ENCODE measurements at regions not wholly inside any gene's neighbourhood (a gene's known extent, or its start where the extent isn't known, plus 50 kb on each side); places are given as distances from the start of the nearest gene placed in this dataset.

DNA sequence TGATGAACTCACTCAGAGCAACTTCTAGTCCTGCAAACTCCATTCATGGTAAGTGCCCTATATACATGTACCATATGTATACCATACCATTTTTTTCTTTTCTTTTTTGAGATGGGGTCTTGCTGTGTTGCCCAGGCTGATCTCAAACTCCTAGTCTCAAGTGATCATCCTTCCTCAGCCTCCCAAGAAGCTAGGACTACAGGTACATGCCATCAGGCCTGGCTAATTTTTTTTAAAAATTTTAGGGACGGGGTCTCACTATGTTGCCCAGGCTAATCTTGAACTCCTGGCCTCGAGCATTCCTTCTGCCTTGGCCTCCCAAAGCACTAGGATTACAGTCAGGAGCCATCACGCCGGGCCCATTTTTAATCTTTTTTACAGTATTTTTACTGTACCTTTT, 67.3 kb upstream of the MFGE8 start:
- TF ChIP-seq, protein P1, sequence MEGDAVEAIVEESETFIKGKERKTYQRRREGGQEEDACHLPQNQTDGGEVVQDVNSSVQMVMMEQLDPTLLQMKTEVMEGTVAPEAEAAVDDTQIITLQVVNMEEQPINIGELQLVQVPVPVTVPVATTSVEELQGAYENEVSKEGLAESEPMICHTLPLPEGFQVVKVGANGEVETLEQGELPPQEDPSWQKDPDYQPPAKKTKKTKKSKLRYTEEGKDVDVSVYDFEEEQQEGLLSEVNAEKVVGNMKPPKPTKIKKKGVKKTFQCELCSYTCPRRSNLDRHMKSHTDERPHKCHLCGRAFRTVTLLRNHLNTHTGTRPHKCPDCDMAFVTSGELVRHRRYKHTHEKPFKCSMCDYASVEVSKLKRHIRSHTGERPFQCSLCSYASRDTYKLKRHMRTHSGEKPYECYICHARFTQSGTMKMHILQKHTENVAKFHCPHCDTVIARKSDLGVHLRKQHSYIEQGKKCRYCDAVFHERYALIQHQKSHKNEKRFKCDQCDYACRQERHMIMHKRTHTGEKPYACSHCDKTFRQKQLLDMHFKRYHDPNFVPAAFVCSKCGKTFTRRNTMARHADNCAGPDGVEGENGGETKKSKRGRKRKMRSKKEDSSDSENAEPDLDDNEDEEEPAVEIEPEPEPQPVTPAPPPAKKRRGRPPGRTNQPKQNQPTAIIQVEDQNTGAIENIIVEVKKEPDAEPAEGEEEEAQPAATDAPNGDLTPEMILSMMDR (IDR thresholded peaks at IDR 0.05) = no peak
- Mint-ChIP-seq H3K27ac (no peak overlapping the region), H3K36me3 (ENCODE audit: low read depth) (no peaks in the 10 kb centered on the region), H3K4me1 (ENCODE audit: low read depth) (no peaks in the 10 kb centered on the region), H3K27me3 (no peaks in the 10 kb centered on the region), H3K4me3 (no peak overlapping the region), H3K9me3 (no peaks in the 10 kb centered on the region)
- ATAC-seq (no peak), DNase-seq (no peak)
- intact Hi-C loops (cut with micrococcal nuclease) = no loop called here
- CTCF ChIA-PET = no interaction called here
- POLR2A ChIA-PET = no interaction called here

DNA sequence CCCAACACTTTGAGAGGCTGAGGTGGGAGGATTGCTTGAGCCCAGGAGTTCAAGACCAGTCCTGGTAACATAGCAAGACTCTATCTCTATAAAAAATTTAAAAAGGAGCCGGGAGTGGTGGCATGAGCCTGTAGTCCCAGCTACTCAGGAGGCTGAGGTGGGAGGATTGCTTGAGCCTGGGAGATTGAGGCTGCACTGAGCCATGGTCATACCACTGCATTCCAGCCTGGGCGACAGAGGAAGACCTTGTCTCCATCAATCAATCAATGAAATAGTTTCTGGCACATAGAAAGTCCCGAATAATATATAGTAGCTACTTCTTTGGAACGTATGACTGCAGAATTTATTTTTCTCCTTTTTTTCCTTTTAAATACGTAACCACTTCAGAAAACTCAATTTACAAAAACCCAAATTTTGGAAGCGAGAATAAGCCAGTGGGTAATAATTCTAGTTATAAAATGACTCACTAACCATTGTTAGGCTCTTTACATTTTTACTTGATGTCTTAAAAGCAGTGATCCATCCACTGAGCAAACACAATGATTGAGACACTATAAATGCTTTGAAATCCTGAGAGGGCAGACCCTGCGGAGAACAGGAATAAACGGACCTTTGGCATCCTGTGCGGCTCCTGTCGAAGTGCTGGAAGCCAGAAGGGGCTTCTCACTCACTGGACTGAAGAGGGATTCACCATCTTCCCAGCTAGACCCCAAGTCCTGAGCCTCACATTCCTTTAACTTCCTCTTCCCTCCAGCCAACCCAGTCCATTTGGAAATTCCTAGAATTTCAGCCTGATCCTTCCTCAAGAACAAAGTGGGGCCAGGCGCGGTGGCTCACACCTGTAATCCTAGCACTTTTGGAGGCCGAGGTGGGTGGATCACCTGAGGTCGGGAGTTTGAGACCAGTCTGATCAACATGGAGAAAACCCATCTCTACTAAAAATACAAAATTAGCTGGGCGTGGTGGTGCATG, 68.4 kb upstream of the MFGE8 start:
- no peak overlapping the region for H3K27ac Mint-ChIP-seq
- no peak overlapping the region for H3K4me3 Mint-ChIP-seq
- no peaks in the 10 kb centered on the region for H3K36me3 Mint-ChIP-seq (ENCODE audit: low read depth)
- H3K27me3 Mint-ChIP-seq = no peaks in the 10 kb centered on the region
- no peaks in the 10 kb centered on the region for H3K9me3 Mint-ChIP-seq
- no peak for ATAC-seq
- H3K4me1 Mint-ChIP-seq (ENCODE audit: low read depth) = no peaks in the 10 kb centered on the region
- intact Hi-C loops (cut with micrococcal nuclease) = no loop called here
- ChIA-PET CTCF (interaction anchor here (0.8 to 2.0 kb wide), 2 partner anchors 8 to 77 kb away, joined by 3 to 4 read pairs; no protein-coding TSS in a partner anchor), POLR2A (no interaction called here)
- no peak for DNase-seq
- TF ChIP-seq, protein P1 (IDR thresholded peaks at IDR 0.05) = no peak

DNA sequence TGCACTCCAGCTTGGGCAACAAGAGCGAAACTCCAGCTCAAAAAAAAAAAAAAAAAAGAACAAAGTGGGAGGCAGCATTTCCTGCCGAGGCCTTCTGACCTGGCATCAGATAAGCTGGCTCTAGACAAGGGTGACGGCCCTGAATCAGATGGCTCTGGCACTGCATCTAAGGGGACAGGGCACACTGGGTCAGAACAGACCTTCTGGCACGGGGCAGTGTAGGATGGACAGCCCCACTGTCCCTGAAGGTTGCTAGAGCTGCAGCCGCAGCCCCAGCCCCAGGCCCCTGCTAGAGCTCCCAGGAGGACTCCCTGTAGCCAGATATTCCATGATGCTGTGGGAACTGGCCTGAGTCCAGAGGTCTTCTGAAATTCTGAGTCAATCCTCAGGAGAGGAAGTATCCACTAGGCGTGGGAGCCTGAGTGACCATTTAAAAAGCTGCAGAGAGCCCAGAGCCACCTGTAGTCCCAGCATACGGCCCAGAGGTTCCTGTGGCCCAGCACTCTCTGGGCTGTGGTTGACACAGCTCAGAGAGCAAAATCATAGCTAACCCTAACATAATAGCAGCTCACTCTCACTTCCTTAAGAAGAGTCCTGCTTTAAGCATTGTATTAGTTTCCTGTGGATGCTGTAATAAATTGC, 69.2 kb upstream of the MFGE8 start:
- no peak overlapping the region for H3K4me3 Mint-ChIP-seq
- ATAC-seq (no peak), DNase-seq (no peak)
- H3K36me3 Mint-ChIP-seq (ENCODE audit: low read depth) = no peaks in the 10 kb centered on the region
- TF ChIP-seq, protein P1 (IDR thresholded peaks at IDR 0.05) = no peak
- POLR2A ChIA-PET = no interaction called here
- H3K9me3 Mint-ChIP-seq = no peaks in the 10 kb centered on the region
- intact Hi-C loops (cut with micrococcal nuclease) = no loop called here
- no peak overlapping the region for H3K27ac Mint-ChIP-seq
- no peaks in the 10 kb centered on the region for H3K27me3 Mint-ChIP-seq
- CTCF ChIA-PET = interaction anchor here (0.8 to 2.0 kb wide), 2 partner anchors 9 to 78 kb away, joined by 3 to 4 read pairs; no protein-coding TSS in a partner anchor
- no peaks in the 10 kb centered on the region for H3K4me1 Mint-ChIP-seq (ENCODE audit: low read depth)

DNA sequence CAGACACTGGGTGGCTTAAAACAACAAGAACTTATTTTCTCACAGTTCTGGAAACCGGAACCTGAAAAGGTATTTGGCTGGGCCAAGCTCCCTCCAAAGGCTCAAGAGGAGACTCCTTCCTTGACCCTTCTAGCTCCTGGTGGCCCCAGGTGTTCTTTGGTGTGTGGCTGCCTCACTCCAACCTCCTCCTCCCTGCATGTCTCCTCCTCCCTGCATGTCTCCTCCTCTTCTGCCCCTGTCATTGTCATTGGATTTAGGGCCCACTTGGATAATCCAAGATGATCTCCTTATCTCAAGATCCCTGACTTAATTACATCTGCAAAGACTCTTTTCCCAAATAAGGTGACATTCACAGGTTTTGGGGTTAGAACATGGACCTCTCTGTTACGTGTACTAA, 69.8 kb upstream of the MFGE8 start:
- Mint-ChIP-seq H3K27me3 (no peaks in the 10 kb centered on the region), H3K27ac (no peak overlapping the region), H3K4me1 (ENCODE audit: low read depth) (no peaks in the 10 kb centered on the region), H3K9me3 (no peaks in the 10 kb centered on the region), H3K4me3 (no peak overlapping the region), H3K36me3 (ENCODE audit: low read depth) (no peaks in the 10 kb centered on the region)
- ATAC-seq = no peak
- ChIA-PET CTCF (interaction anchor here (2.0 kb wide), 1 partner anchor 78 kb away, joined by 4 read pairs; no protein-coding TSS in a partner anchor), POLR2A (no interaction called here)
- TF ChIP-seq, protein P1 (IDR thresholded peaks at IDR 0.05) = no peak
- no peak for DNase-seq
- intact Hi-C loops (cut with micrococcal nuclease) = no loop called here
